GF-D8 (cell line): ENCODE measurements at regions not wholly inside any gene's neighbourhood (a gene's known extent, or its start where the extent isn't known, plus 50 kb on each side); places are given as distances from the start of the nearest gene placed in this dataset.

Experiments used
- DNase-seq: peaks from one replicate; lab custom pipeline; 2025; lab: John Stamatoyannopoulos, UW

DNA sequence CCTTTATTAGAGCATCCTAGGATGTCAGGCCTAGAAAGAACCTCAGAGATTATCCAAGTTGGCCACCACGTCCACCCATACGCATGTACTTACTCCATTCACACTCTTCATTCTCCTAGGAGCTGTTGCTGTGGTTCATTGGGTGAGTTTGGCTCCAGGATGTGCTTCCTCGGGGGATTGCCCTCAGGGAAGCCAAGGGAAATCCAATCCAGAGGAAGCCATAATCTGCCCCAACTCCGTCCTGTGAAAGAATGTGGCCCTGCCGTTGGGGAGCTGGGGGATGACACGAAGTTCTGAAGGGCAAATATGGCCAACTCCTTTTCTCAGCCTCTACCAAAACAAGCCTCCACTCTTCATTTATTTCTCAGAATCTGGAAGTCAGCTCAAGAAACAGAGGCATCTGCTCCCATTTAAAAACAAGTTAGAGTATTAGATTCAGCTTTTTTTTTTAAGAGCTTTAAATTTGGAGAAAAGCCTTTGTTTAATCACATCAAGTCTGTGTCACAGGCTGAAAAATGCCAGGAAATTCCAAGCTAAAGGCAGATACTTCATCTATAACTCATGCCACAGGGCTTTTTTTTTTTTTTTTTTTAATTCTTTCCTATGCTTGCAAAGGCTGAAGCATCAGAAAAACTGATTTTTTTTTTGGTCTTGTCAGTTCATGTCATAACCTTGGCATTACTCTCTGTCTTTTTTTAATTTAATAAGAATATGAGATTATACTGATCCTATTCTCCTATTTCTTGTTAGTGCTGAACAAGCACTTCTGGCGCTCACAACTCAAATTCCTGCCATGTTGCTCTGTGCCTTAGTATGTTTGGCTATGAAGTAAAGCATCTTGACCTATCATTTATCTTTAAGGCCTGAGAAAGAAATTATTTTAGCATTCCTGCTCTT, 480.9 kb upstream of the MARCKS start:
- DNase-seq = no peak

DNA sequence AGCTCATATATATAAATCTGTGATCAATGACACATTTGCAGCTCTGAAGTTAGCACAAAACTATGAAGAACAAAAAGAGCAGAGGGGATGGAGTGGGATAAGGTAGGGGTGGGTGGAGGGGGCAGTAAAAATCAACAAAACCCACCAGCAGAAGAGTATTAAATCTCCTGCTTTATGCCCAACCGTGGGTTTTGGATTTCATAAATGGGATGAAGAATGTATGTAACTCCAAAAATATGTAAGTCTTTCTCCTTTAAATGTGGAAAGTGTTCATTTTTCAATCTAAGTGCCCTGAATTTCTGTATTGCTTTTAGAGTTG, 480.3 kb upstream of the MARCKS start:
- DNase-seq = no peak

DNA sequence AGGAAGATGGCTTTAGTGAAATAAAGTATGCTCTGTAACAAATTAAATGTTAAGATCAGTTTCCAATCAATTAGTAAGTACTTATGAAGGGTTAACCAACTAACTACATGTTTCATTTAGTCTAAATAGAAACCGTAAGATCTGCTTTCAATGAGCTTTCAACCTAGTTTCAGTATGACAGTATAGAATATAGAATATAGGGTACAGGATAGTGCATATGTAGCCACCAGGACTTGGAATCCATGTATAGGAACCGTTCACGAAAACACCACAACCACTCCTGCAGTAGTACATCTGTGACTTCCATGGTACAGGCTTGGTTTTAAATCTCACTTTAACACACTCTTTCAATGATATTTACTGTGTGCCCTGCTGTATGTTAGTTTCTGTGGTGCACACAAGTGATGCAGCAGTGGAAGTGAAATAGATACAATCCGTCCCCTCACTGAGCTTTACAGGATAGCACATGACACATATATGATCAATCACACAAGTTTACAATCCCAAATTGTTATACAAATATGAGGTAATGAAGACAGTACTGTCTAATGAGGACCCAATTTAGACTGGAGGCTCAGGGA, 479.7 kb upstream of the MARCKS start:
- no peak for DNase-seq

DNA sequence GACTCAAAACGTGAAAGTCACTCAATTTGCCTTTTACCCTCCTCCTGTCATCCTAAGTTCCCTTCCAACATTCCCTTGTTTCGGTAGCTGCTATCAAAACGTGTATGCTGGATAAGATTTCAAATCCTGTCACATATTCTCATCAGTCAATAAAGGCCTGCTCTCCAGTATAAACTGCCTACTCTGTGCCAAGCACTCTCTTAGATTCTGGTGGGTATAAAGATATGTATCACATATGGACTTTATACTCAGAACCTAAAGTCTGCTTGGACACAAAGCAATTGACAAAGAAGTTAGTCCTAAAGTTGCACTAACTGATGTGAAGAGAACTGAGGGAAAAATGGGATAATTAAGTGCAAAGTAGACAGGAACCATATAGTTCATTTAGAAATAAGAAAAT, 476.6 kb upstream of the MARCKS start:
- no peak for DNase-seq

DNA sequence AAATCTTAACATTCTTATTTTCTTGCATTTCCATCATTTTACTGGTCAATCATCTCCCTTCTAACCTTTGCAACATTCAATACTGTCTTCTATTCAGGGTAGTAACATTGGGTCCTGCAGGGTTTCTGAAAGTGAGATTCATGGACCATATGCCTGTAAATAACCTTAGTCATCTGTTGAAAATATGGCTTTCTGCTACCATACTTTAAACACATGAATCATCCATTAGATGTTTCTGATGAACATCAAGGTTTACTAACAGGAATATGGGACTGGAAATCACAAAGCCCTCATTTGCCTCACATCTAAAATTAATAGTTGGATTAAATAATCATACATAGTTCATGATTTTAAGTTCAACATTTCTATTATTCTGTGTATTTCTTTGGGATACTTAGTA, 475.9 kb upstream of the MARCKS start:
- DNase-seq = no peak

DNA sequence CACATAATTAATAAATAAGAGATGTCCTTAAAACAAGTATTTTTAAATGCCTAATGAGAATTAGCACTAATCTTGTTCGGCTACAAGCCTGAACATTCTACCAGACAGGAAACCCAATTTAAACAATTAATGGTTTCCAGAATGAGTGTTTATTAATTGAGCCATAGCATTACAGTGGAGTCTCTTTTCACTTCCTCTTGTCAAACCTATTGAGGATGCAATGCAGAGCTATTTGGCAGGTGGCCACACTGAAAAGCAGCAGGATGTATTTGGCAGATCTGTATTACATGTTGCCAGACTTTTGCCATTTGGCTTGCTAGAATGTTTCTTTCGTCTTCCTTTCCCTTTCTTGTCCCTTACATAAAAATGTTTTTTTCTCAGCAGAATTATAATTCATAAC, 475.2 kb upstream of the MARCKS start:
- DNase-seq = no peak

DNA sequence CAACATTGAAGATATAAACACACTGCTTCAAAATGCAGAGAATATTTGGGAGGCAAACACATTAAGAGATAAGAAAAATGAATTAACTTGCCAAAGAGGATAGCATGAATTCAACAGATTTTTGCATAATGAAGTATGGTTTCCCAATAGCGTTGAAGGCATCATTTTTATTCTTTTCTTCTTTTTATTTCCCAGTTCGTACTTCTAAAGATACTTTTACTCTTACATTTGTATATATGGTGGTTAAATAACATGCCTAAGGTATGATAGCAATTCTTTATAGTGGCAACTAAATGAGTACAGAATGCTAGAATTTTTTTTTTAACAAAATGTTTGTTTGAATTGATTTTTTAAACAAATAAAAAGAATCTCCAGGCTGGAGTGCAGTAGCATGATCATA, 473.4 kb upstream of the MARCKS start:
- no peak for DNase-seq

DNA sequence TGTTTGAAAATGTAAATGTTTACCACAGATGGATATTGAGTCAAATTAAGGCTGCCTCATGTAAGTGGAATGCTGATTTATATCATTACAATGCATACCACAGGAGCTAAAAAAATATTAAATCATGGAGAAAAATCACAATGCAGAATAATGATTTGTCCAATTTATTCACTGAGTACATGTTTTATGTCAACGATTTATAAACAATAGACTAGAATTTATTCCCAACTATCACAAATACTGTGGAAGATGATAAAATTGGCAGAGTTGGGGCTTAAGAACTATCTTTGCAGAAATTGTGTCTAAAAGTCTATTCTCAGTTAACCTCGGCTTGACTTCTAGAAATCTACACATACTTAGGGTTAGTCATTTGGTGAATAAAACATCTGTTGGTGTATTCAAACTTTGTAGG, 472.1 kb upstream of the MARCKS start:
- DNase-seq = no peak

DNA sequence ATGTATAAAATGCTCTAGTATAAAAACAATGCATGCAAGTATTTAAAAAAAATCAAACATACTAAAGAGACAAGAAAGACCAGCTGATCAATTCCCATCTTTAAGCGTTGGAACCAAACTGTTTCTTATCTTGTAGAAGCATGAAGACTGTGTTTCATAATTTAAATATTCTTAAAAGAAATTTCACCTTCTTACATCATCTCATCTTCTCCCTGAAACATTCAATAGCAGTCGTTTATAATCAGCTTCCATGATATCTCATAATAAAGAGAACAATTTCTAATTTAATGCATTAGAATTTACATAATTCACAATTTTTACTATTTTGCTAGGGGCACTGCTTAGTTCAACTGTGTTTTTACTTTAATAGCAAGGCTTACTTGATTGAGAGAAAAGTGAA, 468.1 kb upstream of the MARCKS start:
- no peak for DNase-seq

DNA sequence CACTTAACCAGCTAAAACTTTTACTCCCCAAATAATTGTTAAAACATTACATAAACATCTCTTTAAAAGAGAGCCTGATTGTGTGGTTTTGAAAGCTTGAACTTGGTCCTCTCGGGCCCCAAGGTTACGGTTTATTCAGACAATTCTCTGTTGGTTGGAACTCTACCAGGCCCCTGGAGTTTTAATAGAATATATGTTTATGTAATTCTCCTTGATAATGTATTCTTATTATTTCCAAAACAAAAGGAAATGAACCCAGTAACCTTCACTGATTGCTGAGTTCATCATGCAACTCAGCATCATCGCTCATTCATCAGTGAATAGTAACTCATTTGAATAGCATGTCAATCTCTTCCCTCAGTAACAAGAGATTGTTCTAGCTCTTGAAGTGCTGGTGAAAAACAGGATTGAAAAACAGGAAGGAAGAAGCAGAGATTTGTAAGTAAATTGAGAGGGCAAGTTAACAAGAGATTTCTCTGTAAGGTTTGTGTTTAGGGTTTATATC, 464.5 kb upstream of the MARCKS start:
- DNase-seq = no peak

DNA sequence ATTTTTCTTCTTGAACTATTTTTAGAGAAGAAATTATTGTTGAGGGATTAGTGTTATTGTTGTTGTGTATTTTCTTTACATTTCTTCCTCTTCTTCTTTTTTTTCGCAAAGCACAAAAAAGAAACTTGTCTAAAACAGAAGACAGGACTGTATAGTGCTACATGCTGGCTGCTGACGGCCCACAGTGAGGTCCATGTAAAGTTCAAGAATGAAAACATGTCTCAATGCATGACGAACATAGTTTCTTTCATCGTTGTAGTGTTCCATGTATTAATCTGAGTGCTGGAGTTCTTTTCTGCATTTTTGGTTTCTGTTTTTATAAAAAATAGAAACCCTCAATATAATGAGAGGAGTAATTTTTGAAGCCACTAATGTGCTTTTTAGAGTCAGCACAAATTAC, 462.9 kb upstream of the MARCKS start:
- DNase-seq = no peak

DNA sequence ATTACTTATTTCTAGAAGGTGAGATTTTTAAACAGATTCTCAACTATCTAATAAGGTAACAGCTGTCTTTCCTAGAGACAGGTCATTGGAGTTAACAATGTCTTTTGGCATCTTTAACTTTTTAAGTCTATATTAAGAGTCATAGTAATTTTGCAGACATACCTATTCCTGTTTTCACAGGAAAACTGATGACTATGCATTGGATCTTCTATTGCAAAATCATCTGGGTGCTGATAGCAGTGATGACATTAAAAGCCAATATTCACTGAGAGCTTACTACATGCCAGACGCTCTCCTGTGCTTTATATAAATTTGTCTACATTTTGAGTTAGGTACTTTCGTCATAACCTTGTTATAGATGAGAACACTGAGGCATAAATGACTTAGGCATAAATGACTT, 462.4 kb upstream of the MARCKS start:
- DNase-seq = no peak

DNA sequence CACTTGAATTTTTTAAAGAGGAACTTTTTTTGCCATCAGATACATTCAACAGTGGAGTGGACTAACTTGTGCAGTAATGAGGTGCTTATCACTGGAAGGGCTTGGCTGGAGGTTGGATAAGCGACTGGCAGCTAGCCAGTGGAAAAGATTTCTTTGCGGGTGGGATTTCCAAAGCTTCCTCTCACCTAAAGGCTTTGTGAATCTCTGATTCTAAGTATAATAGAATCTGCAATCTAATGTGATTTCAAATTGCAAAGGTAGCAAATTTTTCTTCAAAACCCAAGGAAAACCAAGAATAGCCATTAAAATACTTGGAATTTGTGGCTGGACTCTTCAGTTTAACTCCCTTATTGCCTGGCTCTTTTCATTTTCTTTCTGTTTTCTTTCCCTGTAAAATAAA, 460.4 kb upstream of the MARCKS start:
- no peak for DNase-seq

DNA sequence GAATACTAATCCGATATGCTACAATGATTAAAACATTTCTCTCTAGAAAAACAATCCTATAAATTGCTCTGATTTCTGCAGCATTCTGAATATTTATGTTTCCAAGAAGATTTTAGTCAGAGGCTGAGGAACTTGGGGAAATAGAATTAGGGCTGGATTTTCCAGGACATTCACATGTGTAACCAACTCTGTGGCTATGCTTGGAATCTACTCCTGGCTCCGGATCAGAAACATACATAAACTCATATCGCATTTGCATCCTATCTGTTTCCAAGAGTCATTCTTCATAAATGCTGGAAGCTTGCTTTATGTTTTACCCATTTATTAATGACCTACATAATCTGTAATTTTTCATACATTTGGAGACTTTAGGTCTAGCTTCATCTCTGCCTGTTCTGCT, 459.9 kb upstream of the MARCKS start:
- DNase-seq = no peak

DNA sequence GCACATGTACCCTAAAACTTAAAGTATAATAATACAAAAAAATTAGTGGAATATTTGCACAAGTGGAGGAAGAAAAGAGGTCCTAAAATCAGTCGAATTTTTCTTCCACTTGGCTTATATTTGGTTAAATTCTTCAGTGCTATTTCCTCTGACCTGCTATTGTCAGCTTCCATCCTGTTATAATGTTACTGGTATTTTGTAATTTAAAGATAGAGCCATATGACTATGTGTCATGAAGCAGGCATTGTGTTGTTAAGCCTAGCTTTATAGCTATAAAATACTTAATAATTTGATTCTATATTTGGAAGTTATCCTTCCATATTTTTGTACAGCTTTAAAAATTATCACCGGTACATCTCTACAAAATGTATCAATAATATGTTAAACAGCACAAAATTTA, 455.9 kb upstream of the MARCKS start:
- no peak for DNase-seq

DNA sequence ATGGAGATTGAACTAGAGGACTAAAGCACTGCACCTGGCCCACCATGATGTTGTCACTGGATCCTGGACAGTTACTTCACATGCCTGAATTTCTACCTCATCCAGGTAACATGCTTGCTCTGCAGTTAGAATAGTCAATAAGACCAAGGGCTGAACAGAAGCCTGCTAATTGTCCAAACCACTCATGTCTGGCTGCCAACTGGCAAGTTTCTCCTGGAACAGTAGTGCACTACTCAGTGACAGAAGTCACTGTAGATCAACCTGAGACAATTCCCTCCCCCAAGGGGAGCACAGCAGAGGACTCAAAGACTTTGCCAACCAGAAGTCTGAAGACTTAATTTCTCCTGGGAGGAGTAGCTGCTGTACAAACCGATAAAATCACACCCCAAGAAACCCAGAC, 454.6 kb upstream of the MARCKS start:
- DNase-seq = no peak

DNA sequence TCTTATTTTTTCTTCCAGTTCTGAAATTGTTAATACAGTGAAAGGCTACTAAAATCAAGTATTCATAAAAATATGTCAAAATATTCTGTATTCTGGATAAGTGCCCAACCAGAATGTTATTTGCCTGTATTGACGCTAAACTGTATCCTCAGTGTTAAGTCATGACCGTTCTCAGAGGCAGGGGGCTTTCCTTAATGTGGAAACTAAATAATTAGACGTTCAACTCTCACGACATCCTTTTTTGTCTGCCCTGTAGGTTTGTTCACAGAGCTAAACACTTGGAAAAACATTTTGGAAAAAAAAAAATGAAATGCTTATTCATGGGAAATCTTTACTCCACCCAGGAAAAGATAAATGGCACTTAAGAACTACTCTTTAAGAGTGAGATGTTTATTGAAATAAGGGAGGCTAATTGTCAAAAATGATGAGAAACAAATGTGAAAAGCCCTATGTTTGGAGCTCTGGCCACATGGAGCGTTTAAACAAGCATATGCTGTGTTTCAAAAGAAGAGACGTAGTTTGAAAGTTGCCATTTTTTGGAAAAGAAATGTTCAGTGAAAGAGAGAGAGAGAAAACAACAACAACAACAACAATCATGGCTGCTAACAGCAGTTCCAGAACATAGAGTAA, 453.1 kb upstream of the MARCKS start:
- DNase-seq = no peak

DNA sequence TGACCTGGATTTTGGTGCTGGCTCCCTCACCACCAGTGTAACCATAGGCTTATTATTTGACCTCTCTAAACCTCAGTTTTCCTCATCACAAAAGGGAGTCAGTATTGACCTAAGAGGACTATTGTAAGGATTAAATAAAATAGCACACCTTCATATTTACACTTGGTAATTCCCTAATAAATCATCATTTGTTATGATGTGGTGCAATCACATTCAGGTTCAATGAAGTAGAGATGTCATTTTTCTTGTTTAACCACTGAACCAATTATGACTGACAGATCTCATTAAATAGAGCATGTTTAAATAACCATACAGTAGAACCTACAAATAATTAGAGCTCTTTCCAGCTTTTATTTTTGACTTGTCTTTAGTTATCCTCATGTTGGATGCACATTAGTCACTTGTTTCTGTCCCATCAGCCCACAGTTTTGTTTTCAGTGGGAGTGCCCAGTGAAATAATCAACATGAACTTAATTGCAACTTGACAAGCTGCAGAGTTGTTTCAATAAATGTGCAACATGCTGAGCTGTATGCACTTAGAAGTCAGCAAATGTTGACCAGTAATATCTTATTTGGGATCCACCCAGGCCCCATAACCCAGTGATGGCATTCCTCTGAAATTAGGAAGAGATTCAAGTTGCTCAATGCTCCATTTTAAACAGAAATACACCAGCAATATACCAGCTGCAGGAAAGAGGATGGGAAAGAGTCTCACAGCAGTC, 451.7 kb upstream of the MARCKS start:
- DNase-seq = no peak

DNA sequence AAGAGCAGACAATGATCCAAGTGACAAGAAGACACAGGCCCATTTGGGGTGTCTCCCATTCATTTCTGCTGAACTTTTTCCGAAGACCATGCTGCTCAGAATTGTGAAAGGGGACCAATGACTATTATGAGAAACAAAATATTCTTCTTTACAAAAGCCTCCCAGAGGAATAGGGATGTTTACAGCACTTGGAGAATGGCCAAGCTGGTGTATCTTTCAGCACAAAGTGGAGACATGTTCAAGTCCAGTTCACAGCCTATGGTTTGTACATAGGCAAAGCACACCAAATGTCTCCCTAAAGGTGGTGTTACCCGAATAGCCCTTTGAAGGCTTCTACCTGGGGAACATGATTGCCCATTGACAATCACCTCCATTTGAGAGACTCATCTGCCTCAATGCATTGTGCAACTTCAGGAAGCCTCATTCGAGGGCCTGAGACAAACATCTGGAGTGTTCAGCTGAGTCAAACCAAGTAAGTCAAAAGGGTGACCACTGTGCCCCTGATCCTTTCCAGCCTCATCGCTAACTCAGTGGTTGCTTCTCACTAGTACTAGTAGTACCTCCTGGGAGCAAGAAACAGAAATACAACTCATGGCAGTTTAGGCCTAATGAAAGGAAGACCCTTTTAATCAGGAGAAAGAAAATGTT, 451.0 kb upstream of the MARCKS start:
- DNase-seq = no peak

DNA sequence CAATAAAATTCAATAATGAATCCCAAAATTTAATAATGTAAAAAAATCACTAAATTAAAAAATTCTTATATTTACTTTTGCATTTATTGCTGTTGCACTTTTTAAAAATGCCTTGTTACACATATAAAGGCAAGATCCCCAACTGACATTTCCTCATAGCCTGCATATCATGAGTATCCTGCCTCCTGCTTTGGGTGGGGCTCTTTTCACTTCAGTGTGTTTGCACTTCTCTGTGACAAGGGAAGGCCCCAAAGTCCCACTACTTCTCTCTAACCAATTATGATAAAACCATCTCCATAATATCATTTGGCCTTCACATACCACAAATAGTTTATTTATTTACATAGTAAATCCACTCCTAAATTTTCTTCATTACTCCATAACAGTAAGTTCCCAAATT, 446.1 kb upstream of the MARCKS start:
- DNase-seq = no peak

DNA sequence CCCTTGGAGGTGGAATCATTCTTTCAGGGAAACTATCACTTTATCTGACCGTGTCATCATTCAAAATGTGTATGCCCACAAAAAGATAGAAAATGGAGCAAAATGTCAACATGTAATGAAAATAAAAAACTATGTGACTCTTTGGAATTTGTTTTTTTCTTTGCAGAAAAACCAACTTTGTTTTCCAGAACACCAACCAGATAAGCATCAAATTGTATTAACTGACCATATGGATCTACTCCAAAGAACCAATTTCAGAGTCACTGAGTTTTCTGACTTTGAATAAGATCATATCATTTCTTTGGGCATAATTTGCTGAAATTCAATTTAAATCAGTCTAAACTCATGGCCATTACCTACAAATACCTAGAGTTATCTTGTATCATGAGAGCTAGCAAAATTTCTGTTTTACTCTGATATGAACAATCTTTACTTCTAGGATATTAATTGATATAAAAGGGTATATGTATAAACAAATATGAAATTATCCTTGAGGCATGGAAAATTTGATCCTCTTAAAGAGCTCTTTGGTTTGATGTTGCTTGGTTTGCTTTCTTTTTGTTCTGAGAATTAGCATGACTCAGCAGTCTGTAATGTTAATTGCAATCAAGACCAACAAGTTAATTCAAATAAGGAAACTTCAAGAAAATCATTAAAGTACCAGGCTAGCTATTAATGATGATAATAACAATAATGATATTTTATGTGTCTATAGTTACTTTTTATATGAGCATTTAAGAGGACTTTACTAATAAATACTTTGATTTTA, 444.4 kb upstream of the MARCKS start:
- DNase-seq = no peak
